ENCODE measurements at regions not wholly inside any gene's neighbourhood (a gene's known extent, or its start where the extent isn't known, plus 50 kb on each side); places are given as distances from the start of the nearest gene placed in this dataset.

- no peak for TF ChIP-seq CTCF (IDR thresholded peaks at IDR 0.05; ENCODE audit: insufficient read depth, low read depth, low read length)
- no peak for TF ChIP-seq EZH2 (IDR thresholded peaks at IDR 0.05; ENCODE audit: insufficient read depth, low read length)
These were observed 316.3 kb upstream of the SLC14A2 start for GRCh38 chr18:45298986-45299385.

Data from astrocyte (in vitro differentiated cells and primary cell).